Osteoblast (primary cell): ENCODE measurements at regions not wholly inside any gene's neighbourhood (a gene's known extent, or its start where the extent isn't known, plus 50 kb on each side); places are given as distances from the start of the nearest gene placed in this dataset.

Experiments used
- DNase-seq: peaks from one replicate; pipeline ENCODE4 v3.0.0; 2011; ENCODE audit warnings: low spot score, mixed read lengths; ENCODE audit not compliant: insufficient read length; ENCODE audit errors: missing footprints
- H2AFZ ChIP-seq: 2 replicates; pipeline ENCODE4 v1.6.0; 2011; ENCODE audit warnings: mild to moderate bottlenecking, low read length
- H3K27ac ChIP-seq: 2 replicates; pipeline ENCODE4 v1.5.1; 2011; ENCODE audit warnings: mild to moderate bottlenecking, low read depth, low read length, moderate library complexity
- H3K27me3 ChIP-seq: 2 replicates; pipeline ENCODE4 v1.6.0; 2012; ENCODE audit warnings: mild to moderate bottlenecking, control low read depth, inconsistent platforms, low read length, moderate library complexity; ENCODE audit not compliant: insufficient read depth
- H3K36me3 ChIP-seq: 2 replicates; pipeline ENCODE4 v1.5.1; 2011; ENCODE audit warnings: mild to moderate bottlenecking, low read length, control low read depth, moderate library complexity; ENCODE audit not compliant: insufficient read depth
- H3K4me1 ChIP-seq: 2 replicates; pipeline ENCODE4 v1.5.1; 2011; ENCODE audit warnings: mild to moderate bottlenecking, low read length, control low read depth, moderate library complexity; ENCODE audit not compliant: insufficient read depth
- H3K4me2 ChIP-seq: 2 replicates; pipeline ENCODE4 v1.6.0; 2011; ENCODE audit warnings: mild to moderate bottlenecking, low read length; ENCODE audit not compliant: insufficient read depth
- H3K4me3 ChIP-seq: fragments of 200-600 bp; sonication (generic); 3 replicates; pipeline ENCODE4 v1.5.1; 2012; ENCODE audit warnings: mild to moderate bottlenecking, low read length, inconsistent platforms; ENCODE audit not compliant: insufficient read depth
- H3K79me2 ChIP-seq: 2 replicates; pipeline ENCODE4 v1.6.0; 2012; ENCODE audit warnings: mild to moderate bottlenecking, low read length, control low read depth, inconsistent platforms; ENCODE audit not compliant: insufficient read depth
- H3K9me3 ChIP-seq: 2 replicates; pipeline ENCODE4 v1.5.1; 2011; ENCODE audit warnings: low read depth, low read length, control low read depth
- H4K20me1 ChIP-seq: 2 replicates; pipeline ENCODE4 v1.6.0; 2012; ENCODE audit warnings: mild to moderate bottlenecking, low read length, control low read depth; ENCODE audit not compliant: insufficient read depth
- TF ChIP-seq, protein P1 (sequence below): IDR thresholded peaks from 2 replicates; pipeline ENCODE4 v1.5.1; 2011; ENCODE audit warnings: mild to moderate bottlenecking, low read depth, low read length, moderate library complexity; ENCODE audit errors: extremely low read depth

DNA sequence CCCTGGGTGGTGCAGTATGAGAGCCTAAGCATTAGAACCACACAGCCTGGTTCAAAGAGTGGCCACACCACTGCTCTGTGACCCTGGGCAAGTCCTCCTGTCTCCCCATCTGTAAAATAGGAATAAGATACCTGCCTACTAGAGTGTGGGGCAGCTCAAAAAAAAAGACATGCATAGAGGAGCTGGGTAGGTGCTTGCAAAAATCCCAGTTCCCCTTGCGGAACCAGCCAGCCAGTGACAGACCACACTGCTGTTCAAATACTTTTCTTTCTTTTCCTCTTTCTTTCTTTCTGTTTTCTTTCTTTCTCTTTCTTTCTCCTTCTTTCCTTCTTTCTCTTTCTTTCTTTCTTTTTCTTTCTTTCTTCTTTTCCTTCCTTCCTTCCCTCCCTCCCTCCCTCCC lies 63.0 kb upstream of the TRIM2 start:
- no peaks in the 10 kb centered on the region for H3K9me3 ChIP-seq
- H3K27me3 ChIP-seq: peaks cover 8% of the 10 kb centered on the region
- no peak overlapping the region for H3K4me3 ChIP-seq
- H3K27ac ChIP-seq: no peak overlapping the region
- no peak for DNase-seq
- TF ChIP-seq, protein P1, sequence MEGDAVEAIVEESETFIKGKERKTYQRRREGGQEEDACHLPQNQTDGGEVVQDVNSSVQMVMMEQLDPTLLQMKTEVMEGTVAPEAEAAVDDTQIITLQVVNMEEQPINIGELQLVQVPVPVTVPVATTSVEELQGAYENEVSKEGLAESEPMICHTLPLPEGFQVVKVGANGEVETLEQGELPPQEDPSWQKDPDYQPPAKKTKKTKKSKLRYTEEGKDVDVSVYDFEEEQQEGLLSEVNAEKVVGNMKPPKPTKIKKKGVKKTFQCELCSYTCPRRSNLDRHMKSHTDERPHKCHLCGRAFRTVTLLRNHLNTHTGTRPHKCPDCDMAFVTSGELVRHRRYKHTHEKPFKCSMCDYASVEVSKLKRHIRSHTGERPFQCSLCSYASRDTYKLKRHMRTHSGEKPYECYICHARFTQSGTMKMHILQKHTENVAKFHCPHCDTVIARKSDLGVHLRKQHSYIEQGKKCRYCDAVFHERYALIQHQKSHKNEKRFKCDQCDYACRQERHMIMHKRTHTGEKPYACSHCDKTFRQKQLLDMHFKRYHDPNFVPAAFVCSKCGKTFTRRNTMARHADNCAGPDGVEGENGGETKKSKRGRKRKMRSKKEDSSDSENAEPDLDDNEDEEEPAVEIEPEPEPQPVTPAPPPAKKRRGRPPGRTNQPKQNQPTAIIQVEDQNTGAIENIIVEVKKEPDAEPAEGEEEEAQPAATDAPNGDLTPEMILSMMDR: no peak
- peaks cover 37% of the 10 kb centered on the region for H3K4me1 ChIP-seq
- H2AFZ ChIP-seq: no peak overlapping the region
- no peak overlapping the region for H3K4me2 ChIP-seq
- no peaks in the 10 kb centered on the region for H4K20me1 ChIP-seq
- H3K36me3 ChIP-seq: no peaks in the 10 kb centered on the region
- no peaks in the 10 kb centered on the region for H3K79me2 ChIP-seq

DNA sequence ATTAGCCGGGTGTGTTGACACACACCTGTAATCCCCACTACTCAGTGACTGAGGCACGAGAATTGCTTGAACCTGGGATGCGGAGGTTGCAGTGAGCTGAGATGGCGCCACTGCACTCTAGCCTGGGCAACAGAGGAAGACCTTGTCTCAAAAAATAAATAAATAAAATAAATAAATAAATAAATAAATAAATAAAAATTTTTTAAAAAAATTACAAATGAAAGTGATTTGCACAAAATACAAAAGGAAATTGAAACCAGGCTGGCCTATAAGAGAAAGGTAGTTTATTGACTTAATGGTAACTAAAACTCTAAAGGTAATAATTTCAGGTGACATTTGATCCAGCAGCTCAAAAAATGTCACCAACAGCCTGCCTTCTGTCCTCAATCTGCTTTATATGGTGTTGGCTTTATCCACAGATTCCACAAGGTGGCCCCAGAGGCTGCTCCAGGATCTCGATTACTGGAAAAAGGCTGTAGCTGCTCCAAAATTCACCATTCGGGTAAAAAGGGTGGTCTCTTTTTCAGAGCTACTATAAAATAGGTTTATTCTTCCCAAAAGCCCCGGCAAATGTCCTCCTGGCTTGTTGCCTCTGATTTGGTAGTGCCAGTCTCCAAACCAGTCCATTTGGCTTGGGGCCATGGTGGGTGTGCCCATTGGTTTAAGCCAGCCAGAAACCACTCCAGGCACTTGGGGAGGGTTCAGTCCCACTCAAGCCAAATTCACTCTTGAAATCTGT lies 61.4 kb upstream of the TRIM2 start:
- Histone ChIP-seq H3K36me3 (no peaks in the 10 kb centered on the region), H3K79me2 (no peaks in the 10 kb centered on the region), H3K9me3 (no peaks in the 10 kb centered on the region), H2AFZ (no peak overlapping the region), H3K27me3 (peaks cover 13% of the 10 kb centered on the region), H4K20me1 (no peaks in the 10 kb centered on the region), H3K4me2 (peak overlapping the region; percentile 63), H3K4me1 (peaks cover 22% of the 10 kb centered on the region), H3K27ac (no peak overlapping the region), H3K4me3 (peak overlapping the region; percentile 30)
- TF ChIP-seq, protein P1: peak; percentile 89
- no peak for DNase-seq

GRCh38 chr4:153143527-153144348 lies 60.5 kb upstream of the TRIM2 start:
- Histone ChIP-seq H2AFZ (no peak overlapping the region), H3K27me3 (peaks cover 22% of the 10 kb centered on the region), H3K4me2 (peak overlapping the region; percentile 1), H3K27ac (no peak overlapping the region), H3K36me3 (no peaks in the 10 kb centered on the region), H3K79me2 (no peaks in the 10 kb centered on the region), H3K9me3 (no peaks in the 10 kb centered on the region), H3K4me3 (no peak overlapping the region), H3K4me1 (peaks cover 20% of the 10 kb centered on the region), H4K20me1 (no peaks in the 10 kb centered on the region)
- no peak for DNase-seq
- TF ChIP-seq, protein P1: no peak

- no peaks in the 10 kb centered on the region for H3K36me3 ChIP-seq
- peaks cover 31% of the 10 kb centered on the region for H3K27me3 ChIP-seq
- H3K4me1 ChIP-seq: peaks cover 12% of the 10 kb centered on the region
- H3K79me2 ChIP-seq: no peaks in the 10 kb centered on the region
- no peaks in the 10 kb centered on the region for H4K20me1 ChIP-seq
- no peak overlapping the region for H3K4me2 ChIP-seq
- TF ChIP-seq, protein P1: no peak
- H3K27ac ChIP-seq: no peak overlapping the region
- H3K9me3 ChIP-seq: no peaks in the 10 kb centered on the region
- no peak overlapping the region for H3K4me3 ChIP-seq
- no peak overlapping the region for H2AFZ ChIP-seq
- no peak for DNase-seq
These were observed 58.2 kb upstream of the TRIM2 start for GRCh38 chr4:153146031-153146430.
